Mucosa of descending colon (tissue), 3 donors: ENCODE measurements at regions not wholly inside any gene's neighbourhood (a gene's known extent, or its start where the extent isn't known, plus 50 kb on each side); places are given as distances from the start of the nearest gene placed in this dataset.
A peak's percentile ranks its signal among the peaks of the same experiment; 100 is the strongest.

Experiments used
- ATAC-seq: fragments of 200-7000 bp; cut with Tn5 transposase; one replicate; pipeline ENCODE4 v1.9.1; 2020; ENCODE audit warnings: mild to moderate bottlenecking, moderate library complexity
- DNase-seq, 3 donors: peaks; one replicate each; pipeline ENCODE4 v3.0.0-alpha.2; 2020
- H3K36me3 ChIP-seq: fragments of 200-600 bp; one replicate; pipeline ENCODE4 v1.8.0; 2021; ENCODE audit warnings: low read depth, mild to moderate bottlenecking
- H3K4me1 ChIP-seq: fragments of 200-600 bp; one replicate; pipeline ENCODE4 v1.8.0; 2021; ENCODE audit warnings: low read depth, mild to moderate bottlenecking
- H3K4me3 ChIP-seq: fragments of 200-600 bp; one replicate; pipeline ENCODE4 v1.8.0; 2021; ENCODE audit warnings: mild to moderate bottlenecking
- H3K9me3 ChIP-seq: fragments of 200-600 bp; one replicate; pipeline ENCODE4 v1.8.0; 2021; ENCODE audit warnings: mild to moderate bottlenecking
- CTCF ChIP-seq: fragments of 200-600 bp; IDR thresholded peaks from one replicate; pipeline ENCODE4 v1.8.0; 2022; ENCODE audit warnings: antibody characterized with exemption, mild to moderate bottlenecking
- intact Hi-C, 2 donors: fragments of 100-400 bp; cut with DNase I in 1 of 2; cut with micrococcal nuclease in 1 of 2; formaldehyde crosslinking; loops; one replicate each; pipeline versions ENCODE4 v1.11.0 to v1.11.1; 2022; cut with DNase I, micrococcal nuclease
- donor health status: DM: no; HTN: no; CAD: no; lungs with moderate emphysema.
- donor health status: DM: no; HTN: no; CAD: no.
- donor health status: DM: no; HTN: yes; CAD: no.

- H3K4me1 ChIP-seq = no peaks in the 10 kb centered on the region
- no peak for TF ChIP-seq CTCF
- DNase-seq (no peak), ATAC-seq (no peak)
- no peaks in the 10 kb centered on the region for H3K9me3 ChIP-seq
- H3K4me3 ChIP-seq = no peak overlapping the region
- H3K36me3 ChIP-seq = no peaks in the 10 kb centered on the region
- intact Hi-C loops = no loop called here
Observed at GRCh38 chr4:20403846-20404245, 152.1 kb downstream of the SLIT2 start.

GRCh38 chr4:20408611-20409010 is 156.9 kb downstream of the SLIT2 start:
- no peaks in the 10 kb centered on the region for H3K36me3 ChIP-seq
- no peak for TF ChIP-seq CTCF
- DNase-seq (no peak), ATAC-seq (no peak)
- H3K4me1 ChIP-seq = no peaks in the 10 kb centered on the region
- no peak overlapping the region for H3K4me3 ChIP-seq
- intact Hi-C loops = no loop called here
- no peaks in the 10 kb centered on the region for H3K9me3 ChIP-seq

- no peak for TF ChIP-seq CTCF
- DNase-seq (no peak), ATAC-seq (no peak)
- Histone ChIP-seq H3K4me1 (no peaks in the 10 kb centered on the region), H3K9me3 (no peaks in the 10 kb centered on the region), H3K4me3 (no peak overlapping the region), H3K36me3 (no peaks in the 10 kb centered on the region)
- intact Hi-C loops = loop anchor here in 1 of 2 donors (10.0 kb wide), 1 partner anchor 133 kb away; no protein-coding TSS in a partner anchor
Observed at GRCh38 chr4:20412072-20412471, 160.4 kb downstream of the SLIT2 start.

GRCh38 chr4:20416800-20417199 is 165.1 kb downstream of the SLIT2 start:
- H3K36me3 ChIP-seq = no peaks in the 10 kb centered on the region
- H3K9me3 ChIP-seq = no peaks in the 10 kb centered on the region
- TF ChIP-seq CTCF = no peak
- intact Hi-C loops = loop anchor here in 1 of 2 donors (5.0 to 10.0 kb wide), 2 partner anchors 128 to 271 kb away; no protein-coding TSS in a partner anchor
- no peak for ATAC-seq
- no peak for DNase-seq
- H3K4me3 ChIP-seq = no peak overlapping the region
- no peaks in the 10 kb centered on the region for H3K4me1 ChIP-seq

GRCh38 chr4:20418861-20419451 is 167.3 kb downstream of the SLIT2 start:
- Histone ChIP-seq H3K9me3 (no peaks in the 10 kb centered on the region), H3K4me1 (no peaks in the 10 kb centered on the region), H3K36me3 (no peaks in the 10 kb centered on the region), H3K4me3 (no peak overlapping the region)
- intact Hi-C loops = loop anchor here in 1 of 2 donors (5.0 to 10.0 kb wide), 2 partner anchors 126 to 268 kb away; no protein-coding TSS in a partner anchor
- TF ChIP-seq CTCF = peak; percentile 27
- peak in 1 of 3 donors; percentile 21 for DNase-seq
- ATAC-seq = peak; percentile 96
